PFSK-1 (cell line): ENCODE measurements at regions not wholly inside any gene's neighbourhood (a gene's known extent, or its start where the extent isn't known, plus 50 kb on each side); places are given as distances from the start of the nearest gene placed in this dataset.

ENCODE experiments used
- FOXP2 ChIP-seq: optimal IDR thresholded peaks from 2 replicates; pipeline ENCODE3; 2011; ENCODE audit warnings: borderline replicate concordance, control low read depth, inconsistent platforms; ENCODE audit not compliant: insufficient read depth; ENCODE audit errors: extremely low read length, extremely low read depth
- POLR2AphosphoS5 ChIP-seq: IDR thresholded peaks from 2 replicates; pipeline ENCODE4 v1.6.1; 2012; ENCODE audit warnings: low read depth, mild to moderate bottlenecking, control low read depth, low read length, moderate library complexity
- REST ChIP-seq, 2 experiments: IDR thresholded peaks; 2 replicates each; pipeline versions ENCODE4 v1.6.1 to v1.8.0; 2011 to 2012; ENCODE audit warnings: low read depth in 2 of 2, low read length in 2 of 2, control low read depth in 1 of 2, inconsistent platforms in 1 of 2, mild to moderate bottlenecking in 1 of 2, moderate library complexity in 1 of 2; ENCODE audit not compliant: insufficient read depth in 1 of 2
- SIN3A ChIP-seq: IDR thresholded peaks from 2 replicates; pipeline ENCODE4 v1.6.1; 2012; ENCODE audit warnings: mild to moderate bottlenecking, low read length, moderate library complexity, borderline replicate concordance; ENCODE audit not compliant: insufficient read depth

- TF ChIP-seq POLR2AphosphoS5 (no peak), SIN3A (no peak), REST (IDR thresholded peaks at IDR 0.05; ENCODE audit: insufficient read depth in 1 of 2, low read depth in 2 of 2, low read length in 2 of 2) (no peak), FOXP2 (no peak)
Observed at GRCh38 chr1:98172022-98172421, 251.2 kb upstream of the DPYD start.
